ENCODE measurements at regions not wholly inside any gene's neighbourhood (a gene's known extent, or its start where the extent isn't known, plus 50 kb on each side); places are given as distances from the start of the nearest gene placed in this dataset.

- TF ChIP-seq ZBED4 (CRISPR knock-in tag; IDR thresholded peaks at IDR 0.05; ENCODE audit: borderline replicate concordance) (no peak), ZNF383 (CRISPR knock-in tag; IDR thresholded peaks at IDR 0.05; ENCODE audit: borderline replicate concordance) (no peak), HNRNPLL (IDR thresholded peaks at IDR 0.05; ENCODE audit: low read depth, low read length, poor library complexity, severe bottlenecking) (no peak), ZNF556 (CRISPR knock-in tag; IDR thresholded peaks at IDR 0.05; ENCODE audit: borderline replicate concordance) (no peak), PCBP1 (IDR thresholded peaks at IDR 0.05; ENCODE audit: borderline replicate concordance, low read depth, low read length) (no peak), ZNF644 (CRISPR knock-in tag; IDR thresholded peaks at IDR 0.05; ENCODE audit: low read depth) (no peak)
These were observed 1171.4 kb upstream of the ADGRL2 start (continued) for GRCh38 chr1:80629304-80629837.

GRCh38 chr1:80624682-80625081 is 1176.1 kb upstream of the ADGRL2 start:
- Histone ChIP-seq H4K20me1 (ENCODE audit: insufficient read depth, low read length) (no peaks in the 10 kb centered on the region), H3K4me1 (ENCODE audit: insufficient read depth, low read length) (no peaks in the 10 kb centered on the region), H2AFZ (ENCODE audit: low read length) (no peak overlapping the region), H3K9me3 (ENCODE audit: low read length) (peaks cover 82% of the 10 kb centered on the region), H3K9ac (ENCODE audit: insufficient read depth, low read depth, low read length) (no peak overlapping the region), H3K27me3 (ENCODE audit: control insufficient read depth in 1 of 2, insufficient read depth in 2 of 2, low read length in 2 of 2) (no peaks in the 10 kb centered on the region), H3K36me3 (replicated peaks in 1 of 2; ENCODE audit: control insufficient read depth in 1 of 2, insufficient read depth in 2 of 2, low read length in 2 of 2) (no peaks in the 10 kb centered on the region), H3K27ac (ENCODE audit: extremely low read length, insufficient read depth, low read length) (no peak overlapping the region), H3K4me2 (ENCODE audit: low read depth, low read length) (no peak overlapping the region), H3K79me2 (ENCODE audit: insufficient read depth, low read length) (no peaks in the 10 kb centered on the region), H3K4me3 (replicated peaks in 1 of 3; ENCODE audit: insufficient read depth in 1 of 3, low read depth in 2 of 3, low read length in 3 of 3) (no peak overlapping the region)
- in situ Hi-C loops (cut with HindIII; ENCODE audit: extremely low pct_ligation_motif_present, low pct_unique_long_range_greater_than_20kb) (no loop called here), intact Hi-C loops (cut with micrococcal nuclease; ENCODE audit: unreplicated experiment) (no loop called here)
- CTCF ChIA-PET (ENCODE audit: low intra/inter-chr PET ratio, low total read pairs): no interaction called here
- FAIRE-seq (no peak), ATAC-seq (no peak), DNase-seq (ENCODE audit: low spot score) (no peak)
- POLR2A ChIA-PET: no interaction called here
- 36% methylated on average over 4 of the region's 4 CpGs for WGBS (ENCODE audit: low lambda C conversion rate)
- BruUV-seq (replicated peaks): no TSS peak
- TF ChIP-seq MAFF (IDR thresholded peaks at IDR 0.05; ENCODE audit: low read depth, low read length): 0 out of 2 replicates have a peak, but pooled peaks have one; percentile 33
- peak; percentile 25 to 67; a peak in 3 of 4 replicates for TF ChIP-seq MAFK (conservative IDR thresholded peaks at IDR 0.05 in 1 of 2, IDR thresholded peaks at IDR 0.05 in 1 of 2; ENCODE audit: low read length in 2 of 2)
- TF ChIP-seq ZNF780A (CRISPR knock-in tag; IDR thresholded peaks at IDR 0.05): no peak
- TF ChIP-seq FOXO4 (CRISPR knock-in tag; conservative IDR thresholded peaks at IDR 0.05): no peak
- TF ChIP-seq ZIK1 (CRISPR knock-in tag; IDR thresholded peaks at IDR 0.05; ENCODE audit: borderline replicate concordance, low read depth): no peak
- no peak for TF ChIP-seq ELK4 (CRISPR knock-in tag; IDR thresholded peaks at IDR 0.05; ENCODE audit: borderline replicate concordance)
- TF ChIP-seq MAF1 (CRISPR knock-in tag; IDR thresholded peaks at IDR 0.05; ENCODE audit: borderline replicate concordance): no peak

Measured in HepG2 (cell line).